GM21786 (cell line): ENCODE measurements at regions not wholly inside any gene's neighbourhood (a gene's known extent, or its start where the extent isn't known, plus 50 kb on each side); places are given as distances from the start of the nearest gene placed in this dataset.

ENCODE experiments used
- ATAC-seq: cut with Tn5 transposase; IDR thresholded peaks from one replicate; pipeline ENCODE4 v1.9.1; 2021; ENCODE audit not compliant: unreplicated experiment

DNA sequence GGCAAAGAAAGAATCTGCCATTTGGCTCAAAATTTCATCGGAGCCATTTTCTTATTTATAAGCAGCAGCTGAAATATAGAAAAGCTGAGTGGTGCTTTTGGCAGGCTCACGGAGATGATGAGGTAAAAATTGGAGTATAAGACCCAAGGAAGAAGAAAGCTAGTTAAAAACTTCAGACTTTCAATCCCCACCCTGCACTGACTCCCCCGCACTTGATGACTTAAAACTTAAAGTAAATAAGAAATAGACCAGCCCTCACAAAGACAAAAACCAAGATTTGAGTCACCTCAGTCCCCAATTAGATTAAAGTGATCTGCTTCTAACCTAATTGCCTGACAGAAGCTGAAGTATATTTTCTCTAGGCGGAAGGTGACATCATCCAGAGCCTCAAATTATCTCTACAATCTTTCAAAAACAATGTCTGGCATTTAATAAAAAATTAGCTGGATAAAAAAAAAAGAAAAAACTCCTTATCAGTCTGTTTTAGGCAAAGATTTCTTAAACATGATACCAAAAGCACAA lies 124.0 kb upstream of the PJA2 start:
- no peak for ATAC-seq

DNA sequence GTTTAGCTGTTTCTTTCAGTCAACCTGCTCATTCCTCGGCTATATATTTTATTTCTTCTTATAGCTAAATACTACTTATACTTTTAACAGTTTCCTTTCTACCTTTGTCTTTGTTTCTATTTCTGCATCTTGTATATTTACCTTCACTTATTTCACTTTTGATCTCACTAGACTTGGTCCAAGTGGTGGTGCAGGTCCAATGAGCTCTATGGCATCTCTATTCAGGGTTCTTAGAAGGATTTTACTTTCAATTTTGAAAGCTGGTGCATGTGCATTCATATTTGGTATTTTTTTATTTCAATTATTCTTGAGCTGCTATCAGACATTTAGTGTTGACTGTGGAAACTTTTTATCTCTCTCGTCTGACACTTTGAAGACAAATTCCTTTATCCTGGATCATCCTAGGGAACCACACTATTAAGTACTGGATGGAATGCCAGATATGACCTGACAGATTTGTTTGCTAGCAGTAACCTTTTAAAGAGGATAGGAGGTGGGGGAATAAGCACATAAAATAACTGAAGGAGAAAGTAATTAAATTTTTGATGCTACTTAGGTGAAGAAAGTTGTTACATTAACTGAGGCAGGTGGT lies 123.1 kb upstream of the PJA2 start:
- ATAC-seq: no peak

DNA sequence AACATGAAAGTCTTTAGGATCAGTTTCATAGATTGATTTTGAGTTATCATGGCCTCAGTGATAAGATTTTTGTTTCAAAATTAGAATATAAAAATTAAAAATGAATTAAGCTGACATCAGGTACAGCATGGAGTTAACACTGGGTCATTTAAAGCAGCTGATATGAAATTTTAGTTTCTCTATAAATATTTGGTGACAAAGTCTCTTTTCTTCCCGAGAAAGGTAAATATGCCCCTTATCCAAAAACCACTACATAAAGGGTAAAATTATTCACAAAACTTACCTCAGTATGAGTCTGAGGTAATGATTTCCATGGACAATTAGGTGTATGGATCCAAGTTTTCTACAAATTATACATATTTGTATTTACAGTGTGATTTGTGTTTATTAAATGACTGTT lies 121.5 kb upstream of the PJA2 start:
- no peak for ATAC-seq

DNA sequence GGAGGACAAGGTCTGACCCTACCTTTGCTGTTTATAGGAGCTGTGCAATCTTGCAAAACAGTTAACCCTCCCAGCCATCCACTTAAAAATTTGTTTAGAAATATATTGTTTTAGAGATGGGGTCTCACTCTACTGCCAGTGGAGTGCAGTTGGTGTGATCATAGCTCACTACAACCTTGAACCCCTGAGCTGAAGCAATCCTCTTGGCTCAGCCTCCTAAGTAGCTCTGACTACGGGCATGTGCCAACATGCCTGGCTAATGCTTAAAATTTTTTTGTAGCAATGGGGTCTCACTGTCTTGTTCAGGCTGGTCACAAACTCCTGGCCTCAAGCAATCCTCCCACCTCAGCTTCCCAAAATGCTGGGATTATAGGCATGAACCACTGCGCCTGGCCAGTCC lies 120.2 kb upstream of the PJA2 start:
- no peak for ATAC-seq

DNA sequence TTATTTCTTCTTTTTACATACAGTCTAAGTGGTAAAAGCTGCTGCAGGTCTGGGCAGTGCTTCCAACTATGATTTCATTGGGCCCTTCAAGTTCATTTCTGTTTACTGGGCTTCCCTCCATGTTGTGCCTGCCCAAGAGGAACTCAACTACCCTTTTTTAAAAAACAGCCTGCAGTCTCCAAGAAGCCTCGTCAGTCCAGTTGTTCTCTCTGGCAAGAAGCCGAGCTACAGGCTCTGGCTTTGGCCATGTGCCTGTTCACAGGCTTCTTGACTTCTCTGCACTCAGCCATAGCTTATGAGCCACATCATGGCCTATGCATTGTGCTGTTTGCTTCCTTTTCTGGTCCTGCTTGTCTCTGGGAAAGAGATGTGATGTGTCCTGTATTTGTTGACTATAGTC lies 119.7 kb upstream of the PJA2 start:
- ATAC-seq: no peak

DNA sequence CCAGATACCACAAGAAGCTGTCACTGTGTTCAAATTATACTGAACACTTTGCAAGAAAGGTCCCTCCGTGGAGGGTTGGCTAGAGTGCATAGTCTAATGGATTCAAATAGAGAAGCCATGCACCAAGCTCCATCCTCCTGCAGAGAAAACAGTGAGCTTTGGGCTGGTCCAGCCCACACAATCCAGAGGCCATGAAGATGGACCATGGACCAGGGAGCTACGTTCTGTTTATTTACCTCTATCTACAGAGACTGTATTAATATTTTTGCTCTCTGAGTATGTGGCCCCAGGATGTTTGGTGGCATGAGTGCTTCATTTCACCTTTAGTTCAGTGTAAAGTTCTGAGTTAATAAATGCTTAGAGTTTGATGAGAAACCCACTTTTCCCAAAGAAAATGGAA lies 114.8 kb upstream of the PJA2 start:
- ATAC-seq: no peak

DNA sequence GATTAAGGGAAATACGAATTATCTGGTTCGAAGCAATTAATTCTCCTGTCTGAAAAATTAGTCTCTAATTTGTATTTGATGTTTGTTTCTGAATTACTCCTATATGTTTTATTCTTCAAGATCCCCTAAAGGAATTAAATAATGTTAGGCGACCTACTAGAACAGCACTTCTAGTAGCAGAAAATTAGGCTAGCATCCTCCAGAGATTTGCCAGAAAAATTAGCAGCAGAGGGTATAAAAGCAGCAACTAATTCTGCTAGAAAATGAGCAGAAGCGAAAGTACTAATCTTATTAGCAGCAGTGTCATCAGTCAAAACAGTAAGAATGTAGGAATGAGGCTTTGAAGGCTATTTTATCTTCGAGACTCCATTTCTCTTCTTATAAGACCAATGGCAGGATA lies 114.3 kb upstream of the PJA2 start:
- no peak for ATAC-seq

DNA sequence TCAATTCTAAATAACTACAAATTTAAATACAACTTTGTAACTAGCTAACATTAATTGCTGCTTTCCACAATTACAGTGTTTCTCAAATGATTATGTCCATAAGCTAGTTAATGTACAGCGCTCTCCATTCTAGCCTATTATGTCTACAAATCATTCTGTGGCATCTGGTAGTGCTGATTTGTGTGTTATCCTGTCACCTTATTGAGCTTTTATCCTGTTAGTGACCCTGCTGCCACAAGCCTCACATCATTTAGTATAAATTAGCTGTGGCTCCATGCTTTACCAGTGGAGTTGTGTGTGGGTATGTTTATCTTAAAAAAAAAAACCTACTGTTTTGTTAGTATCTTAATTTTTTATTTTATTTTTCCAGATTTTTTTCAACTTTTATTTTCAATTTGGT lies 112.6 kb upstream of the PJA2 start:
- no peak for ATAC-seq

DNA sequence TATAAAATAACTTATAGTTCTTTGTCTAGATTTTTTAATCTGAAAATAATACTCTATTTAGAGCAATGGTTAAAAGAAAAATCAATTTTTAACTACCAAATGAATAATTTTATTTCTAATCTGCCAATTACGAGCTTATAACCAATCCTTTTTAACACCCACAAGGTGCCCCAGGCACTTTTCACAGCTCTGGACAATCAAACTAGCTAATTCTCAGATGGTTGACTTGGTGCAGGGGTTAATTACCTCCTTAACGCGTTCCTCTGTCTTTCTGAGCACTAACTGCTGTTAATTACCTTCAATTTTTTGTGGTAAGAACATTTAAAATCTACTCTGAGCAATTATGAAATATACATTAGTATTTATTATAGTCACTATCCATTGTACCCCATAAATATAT lies 109.6 kb upstream of the PJA2 start:
- no peak for ATAC-seq

DNA sequence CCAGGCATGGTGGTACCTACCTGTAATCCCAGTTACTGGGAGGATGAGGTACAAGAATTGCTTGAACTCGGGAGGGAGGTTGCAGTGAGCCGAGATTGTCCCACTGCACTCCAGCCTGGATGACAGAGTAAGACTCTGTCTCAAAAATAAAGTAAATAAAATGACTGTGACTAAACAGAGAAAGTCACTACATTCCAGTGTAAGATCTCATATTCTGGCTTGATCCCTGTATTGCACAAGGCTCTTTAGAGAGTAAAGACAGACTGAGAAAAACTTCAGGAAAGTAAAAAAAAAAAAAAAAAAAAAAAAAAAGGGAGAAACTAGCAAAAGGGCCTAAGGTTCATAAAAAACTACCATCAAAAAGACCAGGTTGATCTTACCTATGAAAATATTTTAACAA lies 106.6 kb upstream of the PJA2 start:
- no peak for ATAC-seq

DNA sequence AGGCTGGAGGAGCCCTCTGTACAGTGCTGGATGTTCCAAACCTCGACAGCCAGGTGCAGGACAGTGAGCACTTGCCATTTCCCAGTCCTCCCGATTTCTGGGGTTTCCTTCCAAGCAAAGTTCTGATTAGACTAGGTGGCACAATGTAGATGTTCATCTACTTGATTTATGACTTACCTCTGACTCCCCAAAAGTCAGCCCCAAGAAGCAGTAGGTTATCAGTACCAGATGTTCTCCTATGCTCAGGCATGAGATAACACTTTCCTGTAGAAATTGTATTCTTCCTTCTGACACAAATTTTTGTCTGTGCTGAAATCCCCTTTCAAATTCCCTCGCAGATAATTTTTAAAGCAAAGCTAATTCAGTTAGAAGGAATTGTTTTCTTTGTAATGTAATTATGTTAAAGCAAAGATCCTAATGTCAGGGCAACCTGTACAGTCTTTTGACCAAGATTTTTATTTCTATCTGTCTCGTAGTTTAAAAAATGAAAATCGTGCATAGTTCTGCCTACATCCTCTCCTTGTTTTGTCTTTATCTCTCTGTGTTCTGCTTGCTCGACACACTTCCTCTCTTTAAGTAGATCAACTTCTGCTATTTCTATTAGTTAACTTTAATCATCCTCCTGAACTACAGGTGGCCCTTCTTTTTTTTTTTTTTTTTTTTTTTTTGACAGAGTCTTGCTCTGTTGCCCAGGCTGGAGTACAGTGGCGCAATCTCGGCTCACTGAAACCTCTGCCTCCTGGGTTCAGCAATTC lies 102.4 kb upstream of the PJA2 start:
- no peak for ATAC-seq

DNA sequence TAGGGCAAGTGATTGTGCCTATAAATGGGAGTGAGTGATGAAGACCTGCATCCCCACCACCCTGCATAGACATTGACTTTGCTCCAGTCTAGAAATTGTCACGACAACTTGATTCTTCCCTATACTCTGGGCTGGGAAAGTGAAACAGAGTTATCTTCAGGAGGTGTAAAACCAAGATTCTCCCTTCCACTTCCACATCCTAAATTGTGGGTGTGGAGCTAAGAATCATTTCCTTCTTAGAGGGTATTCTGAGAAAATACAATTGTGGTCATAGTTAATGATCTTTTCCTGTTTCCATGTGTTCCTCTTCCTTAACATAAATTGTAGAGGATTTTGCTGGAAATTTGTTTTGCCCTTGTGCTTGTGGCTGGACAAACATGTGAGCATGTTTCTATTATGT lies 96.8 kb upstream of the PJA2 start:
- no peak for ATAC-seq

DNA sequence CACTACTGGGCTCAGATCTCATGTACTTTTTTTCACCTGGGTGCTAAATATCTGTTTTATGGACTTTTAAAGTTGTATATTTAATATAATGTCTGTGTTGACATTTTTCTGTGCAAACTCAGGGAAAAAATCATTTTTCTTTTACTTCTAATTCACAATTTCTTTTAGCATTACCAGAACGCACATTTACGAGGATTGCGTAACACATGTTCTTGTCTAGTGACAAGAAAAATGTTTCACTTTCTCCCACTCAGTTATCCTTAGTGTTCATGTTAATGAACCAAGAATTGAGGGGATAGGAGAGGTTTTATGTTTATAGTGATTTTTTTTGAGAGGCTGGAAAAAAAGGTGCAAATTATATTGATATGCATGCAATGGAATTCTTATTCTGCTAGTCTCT lies 86.3 kb upstream of the PJA2 start:
- no peak for ATAC-seq

DNA sequence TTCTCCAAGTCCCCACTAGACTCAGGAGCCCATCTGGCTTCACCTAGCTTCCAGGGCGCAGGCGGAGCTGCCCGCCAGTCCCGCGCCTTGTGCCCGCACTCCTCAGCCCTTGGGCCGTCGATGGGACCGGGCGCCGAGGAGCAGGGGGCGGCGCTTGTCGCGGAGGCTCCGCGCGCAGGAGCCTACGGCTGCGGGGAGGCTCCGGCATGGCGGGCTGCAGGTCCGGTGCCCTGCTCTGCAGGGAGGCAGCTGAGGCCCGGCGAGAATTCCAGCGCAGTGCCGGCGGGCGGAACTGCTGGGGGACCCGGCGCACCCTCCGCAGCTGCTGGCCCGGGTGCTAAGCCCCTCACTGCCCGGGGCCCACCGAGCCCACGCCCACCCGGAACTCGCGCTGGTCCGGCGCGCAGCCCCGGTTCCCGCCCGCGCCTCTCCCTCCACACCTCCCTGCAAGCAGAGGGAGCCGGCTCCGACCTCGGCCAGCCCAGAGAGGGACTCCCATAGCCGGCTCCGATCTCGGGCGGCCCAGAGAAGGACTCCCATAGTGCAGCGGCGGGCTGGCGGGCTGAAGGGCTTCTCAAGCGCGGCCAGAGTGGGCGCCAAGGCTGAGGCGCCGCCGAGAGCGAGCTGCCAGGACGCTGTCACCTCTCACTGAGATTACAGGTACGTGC lies 78.1 kb upstream of the PJA2 start:
- no peak for ATAC-seq

DNA sequence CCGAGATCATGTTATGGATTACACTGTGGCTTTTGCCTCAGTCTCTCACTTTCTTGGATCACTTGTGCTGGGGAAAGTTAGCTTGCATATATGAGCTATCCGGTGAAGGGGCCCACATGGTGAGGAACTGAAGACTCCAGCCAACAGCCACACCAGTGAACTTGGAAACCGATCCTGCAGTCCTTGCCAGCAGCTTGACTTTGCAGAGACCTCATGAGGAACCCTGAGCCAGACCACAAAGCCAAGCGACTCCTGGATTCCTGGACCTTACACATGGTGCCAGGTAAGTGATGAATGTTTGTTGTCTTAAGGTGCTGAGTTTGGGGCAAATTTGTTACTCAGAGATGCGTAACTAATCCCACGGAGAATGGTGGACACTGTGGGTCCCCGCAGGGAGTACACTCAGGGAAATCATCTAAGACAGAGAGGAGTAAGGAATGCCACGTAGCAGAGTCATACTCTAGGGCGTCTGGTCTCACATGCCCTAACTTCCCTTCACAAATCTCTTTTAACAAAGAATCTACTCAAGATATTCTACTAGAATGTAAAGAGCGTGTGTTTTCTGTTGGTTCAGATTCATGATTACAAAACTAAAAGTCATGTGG lies 76.5 kb upstream of the PJA2 start:
- ATAC-seq: no peak

DNA sequence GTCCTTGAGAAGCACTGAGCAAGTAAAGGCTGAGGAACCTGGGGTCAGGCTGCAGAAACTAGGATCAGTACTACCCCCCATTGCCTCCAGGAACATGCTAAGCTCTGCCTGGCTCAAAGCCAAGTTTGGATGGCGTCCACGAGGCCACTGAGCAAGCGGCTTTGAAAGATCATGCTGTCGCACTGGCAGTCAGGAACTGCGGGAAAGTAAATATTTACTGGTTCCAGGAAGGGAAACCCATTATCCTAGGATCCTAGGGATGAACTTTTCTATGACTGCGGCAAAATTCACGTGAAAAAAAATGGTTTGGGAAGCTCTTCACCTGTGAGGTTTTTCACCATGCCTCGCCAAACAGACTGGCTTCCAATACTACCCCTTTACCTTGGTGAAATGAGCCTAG lies 75.3 kb upstream of the PJA2 start:
- ATAC-seq: no peak

DNA sequence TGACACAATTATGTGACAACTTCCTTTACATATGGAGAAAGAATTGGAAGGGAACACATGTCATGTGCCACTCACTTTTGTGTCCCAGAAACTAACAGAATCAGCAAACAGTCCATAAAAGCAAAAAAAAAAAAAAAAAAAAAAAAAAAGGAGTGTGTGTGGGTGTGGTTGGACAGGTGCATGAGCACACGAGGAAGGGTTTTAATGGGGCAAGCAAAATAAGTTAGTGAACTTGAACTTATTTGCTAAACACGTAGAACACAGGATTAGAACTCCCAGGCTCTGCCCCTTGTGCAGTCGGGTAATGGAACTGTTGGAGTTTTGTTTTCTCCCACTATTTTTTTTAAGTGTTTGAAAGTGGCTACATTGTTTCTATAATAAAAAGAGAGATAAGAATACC lies 74.8 kb upstream of the PJA2 start:
- ATAC-seq: no peak

DNA sequence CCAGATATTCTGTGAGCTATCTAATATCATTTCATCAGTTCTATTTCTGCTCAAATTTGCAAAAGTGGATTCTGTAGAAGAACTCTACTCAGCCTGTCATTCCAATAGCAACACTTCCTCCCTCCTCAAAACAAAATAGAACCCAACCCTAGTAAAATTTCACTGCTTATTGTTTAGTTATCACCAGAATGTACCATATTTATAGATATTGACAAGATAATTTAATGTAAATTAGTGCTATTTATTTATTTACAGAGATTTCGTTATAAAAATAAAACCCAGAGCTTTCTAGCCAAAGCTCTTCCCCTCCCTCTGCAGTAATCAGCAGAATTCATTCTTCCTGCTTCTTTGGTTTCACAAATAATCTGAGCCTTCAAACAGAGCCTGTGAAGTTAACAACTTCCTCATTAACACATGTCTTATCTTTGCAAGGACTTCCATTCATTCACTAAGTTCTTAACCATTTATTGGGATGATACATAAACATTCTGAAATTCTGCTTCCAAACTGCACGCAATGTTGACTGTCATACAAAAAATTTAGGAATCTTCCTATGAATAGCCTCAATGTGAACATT lies 73.7 kb upstream of the PJA2 start:
- no peak for ATAC-seq

DNA sequence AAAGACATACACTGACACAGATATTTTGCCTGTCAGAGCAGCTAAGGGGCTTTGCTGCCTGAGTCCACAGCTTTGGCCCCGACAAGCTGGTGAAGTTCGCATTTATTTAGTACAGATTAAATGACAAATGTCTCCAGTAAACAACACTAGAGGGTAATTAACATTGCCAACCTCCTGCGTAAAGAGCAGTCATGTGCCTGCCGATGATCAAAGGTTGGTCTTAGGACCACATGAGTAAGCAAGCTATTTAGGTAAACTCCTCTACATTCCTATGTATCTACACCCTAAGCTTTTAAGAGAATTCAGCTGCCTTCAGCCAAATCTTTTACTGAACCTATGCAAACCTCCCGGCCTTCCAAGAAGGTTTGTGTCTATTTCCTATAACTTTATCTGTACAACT lies 73.0 kb upstream of the PJA2 start:
- no peak for ATAC-seq

DNA sequence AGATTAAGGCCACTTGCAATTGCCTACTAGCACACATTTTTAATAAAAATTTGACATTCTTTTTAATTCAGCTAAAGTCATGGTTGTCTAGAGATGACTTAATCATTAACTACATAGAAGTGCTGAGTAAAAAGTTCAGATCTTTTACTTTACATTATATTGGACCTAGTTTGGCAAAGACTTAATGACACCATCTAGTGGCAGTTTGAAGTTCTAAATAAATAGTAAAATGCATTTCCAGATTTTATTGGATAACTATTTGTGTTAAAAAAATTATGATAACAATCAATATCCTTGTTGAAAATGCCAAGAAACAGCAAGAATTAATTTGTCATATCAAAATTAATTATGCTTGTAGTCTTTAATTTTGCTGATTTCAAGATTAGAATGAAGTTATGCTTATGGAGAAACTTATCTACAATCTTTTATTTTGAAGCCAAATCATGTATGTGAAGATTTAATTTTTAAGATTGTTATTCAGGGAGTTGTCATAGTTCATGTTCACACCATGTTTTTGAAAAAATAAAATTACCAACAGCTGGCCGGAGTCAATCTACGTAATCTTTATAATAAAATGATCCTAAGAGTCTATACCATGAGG lies 69.6 kb upstream of the PJA2 start:
- ATAC-seq: no peak

DNA sequence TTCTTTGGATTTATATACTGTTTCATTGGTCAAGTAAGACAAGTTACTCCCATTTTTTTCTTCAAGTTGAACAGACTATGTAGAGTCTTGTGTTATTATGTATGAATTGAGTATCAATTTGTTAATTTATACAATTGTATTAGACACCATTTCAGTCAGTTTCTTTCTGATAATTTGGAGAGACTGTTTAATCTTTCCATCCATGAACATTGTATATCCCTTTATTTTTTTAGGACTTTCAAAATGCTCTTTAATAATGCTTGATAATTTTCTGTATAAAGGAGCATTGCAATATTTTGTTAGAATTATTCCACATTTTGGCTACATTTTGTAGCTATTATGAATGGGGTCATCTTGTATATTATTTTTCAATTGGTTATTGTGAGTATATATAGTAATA lies 69.1 kb upstream of the PJA2 start:
- ATAC-seq: no peak
